ENCODE measurements at regions not wholly inside any gene's neighbourhood (a gene's known extent, or its start where the extent isn't known, plus 50 kb on each side); places are given as distances from the start of the nearest gene placed in this dataset.

GRCh38 chr12:115755061-115755724, 522.3 kb downstream of the MED13L start:
- no peak for TF ChIP-seq CTCF (IDR thresholded peaks at IDR 0.05; ENCODE audit: extremely low read depth, insufficient read depth, missing control alignments)
- in situ Hi-C loops (cut with MboI; ENCODE audit: low pct_unique_long_range_greater_than_20kb, low sequenced_read_pairs, unreplicated experiment): loop anchor here (25.0 kb wide), 1 partner anchor 1068 kb away; the partner anchor contains the start of gene TBX3
- DNase-seq (ENCODE audit: low spot score): no peak

- peak; percentile 24 for DNase-seq (ENCODE audit: low spot score)
- TF ChIP-seq CTCF (IDR thresholded peaks at IDR 0.05; ENCODE audit: extremely low read depth, insufficient read depth, missing control alignments): peak; percentile 56
- in situ Hi-C loops (cut with MboI; ENCODE audit: low pct_unique_long_range_greater_than_20kb, low sequenced_read_pairs, unreplicated experiment): loop anchor here (25.0 kb wide), 1 partner anchor 1066 kb away; the partner anchor contains the start of gene TBX3
Observed at GRCh38 chr12:115752913-115753726, 524.4 kb downstream of the MED13L start.

- in situ Hi-C loops (cut with MboI; ENCODE audit: low pct_unique_long_range_greater_than_20kb, low sequenced_read_pairs, unreplicated experiment): loop anchor here (25.0 kb wide), 1 partner anchor 1065 kb away; the partner anchor contains the start of gene TBX3
- no peak for TF ChIP-seq CTCF (IDR thresholded peaks at IDR 0.05; ENCODE audit: extremely low read depth, insufficient read depth, missing control alignments)
- DNase-seq (ENCODE audit: low spot score): no peak
Observed at GRCh38 chr12:115752156-115752555, 525.3 kb downstream of the MED13L start.

- no peak for TF ChIP-seq CTCF (IDR thresholded peaks at IDR 0.05; ENCODE audit: extremely low read depth, insufficient read depth, missing control alignments)
- in situ Hi-C loops (cut with MboI; ENCODE audit: low pct_unique_long_range_greater_than_20kb, low sequenced_read_pairs, unreplicated experiment): loop anchor here (25.0 kb wide), 1 partner anchor 1063 kb away; the partner anchor contains the start of gene TBX3
- no peak for DNase-seq (ENCODE audit: low spot score)
Observed at GRCh38 chr12:115750340-115750739, 527.2 kb downstream of the MED13L start.

- no peak for TF ChIP-seq CTCF (IDR thresholded peaks at IDR 0.05; ENCODE audit: extremely low read depth, insufficient read depth, missing control alignments)
- in situ Hi-C loops (cut with MboI; ENCODE audit: low pct_unique_long_range_greater_than_20kb, low sequenced_read_pairs, unreplicated experiment): no loop called here
- no peak for DNase-seq (ENCODE audit: low spot score)
Observed at GRCh38 chr12:115749071-115749841, 528.2 kb downstream of the MED13L start.

- in situ Hi-C loops (cut with MboI; ENCODE audit: low pct_unique_long_range_greater_than_20kb, low sequenced_read_pairs, unreplicated experiment): no loop called here
- TF ChIP-seq CTCF (IDR thresholded peaks at IDR 0.05; ENCODE audit: extremely low read depth, insufficient read depth, missing control alignments): no peak
- no peak for DNase-seq (ENCODE audit: low spot score)
Observed at GRCh38 chr12:115740586-115741155, 536.8 kb downstream of the MED13L start.

Data from GM13977 (cell line).